ENCODE measurements at regions not wholly inside any gene's neighbourhood (a gene's known extent, or its start where the extent isn't known, plus 50 kb on each side); places are given as distances from the start of the nearest gene placed in this dataset.
"Not testable (repeated sequence)": the region's sequence is repeated elsewhere in the genome, so short reads cannot be mapped to it uniquely, and the experiment has no call there.

- no peak for DNase-seq (ENCODE audit: low read depth)
These were observed 146.4 kb upstream of the ZNF366 start for GRCh38 chr5:72653586-72653985.

- DNase-seq (ENCODE audit: low read depth) = no peak
These were observed 144.6 kb upstream of the ZNF366 start for GRCh38 chr5:72651779-72652178.

GRCh38 chr5:72651109-72651508 lies 143.9 kb upstream of the ZNF366 start:
- DNase-seq (ENCODE audit: low read depth) = no peak

DNA sequence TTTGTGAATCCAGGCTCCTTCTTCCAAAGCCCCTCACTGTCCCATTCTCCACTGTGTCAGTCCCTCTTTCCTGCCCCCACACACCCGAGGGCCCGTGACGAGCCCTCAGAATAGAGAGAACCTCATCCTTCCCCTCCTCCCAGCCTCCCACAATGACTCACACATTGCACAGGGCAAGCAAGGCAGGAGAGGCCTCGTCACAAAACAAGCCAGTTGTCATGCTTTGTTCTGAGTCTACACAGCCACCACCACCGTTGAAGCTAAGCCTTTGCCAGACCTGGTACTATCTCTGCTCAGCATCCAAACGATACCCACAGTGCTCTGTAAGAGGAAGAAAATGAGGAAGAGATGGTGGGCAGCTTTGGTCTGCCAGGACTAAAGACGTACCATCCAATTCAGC lies 142.2 kb upstream of the ZNF366 start:
- peak; percentile 88 for DNase-seq (ENCODE audit: low read depth)

- DNase-seq (ENCODE audit: low read depth) = peak; percentile 68
These were observed 141.3 kb upstream of the ZNF366 start for GRCh38 chr5:72648480-72648879.

DNA sequence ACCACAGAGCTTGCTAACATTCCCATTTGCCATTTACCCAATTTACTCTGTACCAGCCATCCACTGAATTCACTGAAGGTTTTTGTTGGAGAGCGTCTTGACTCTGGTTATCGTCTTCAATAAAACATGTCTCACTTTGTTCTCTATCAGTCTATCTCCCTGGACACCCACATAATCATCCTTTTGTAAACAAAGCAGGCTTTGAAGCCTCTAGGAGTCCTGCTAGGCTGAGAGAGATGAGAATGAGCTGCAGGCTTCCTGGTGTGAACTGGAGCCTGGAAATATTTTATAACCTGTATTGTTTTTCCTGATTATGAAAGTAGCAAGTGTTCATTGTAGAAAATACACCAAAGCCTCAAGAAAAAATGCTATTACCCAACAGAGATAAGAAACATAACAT lies 140.6 kb upstream of the ZNF366 start:
- no peak for DNase-seq (ENCODE audit: low read depth)

DNA sequence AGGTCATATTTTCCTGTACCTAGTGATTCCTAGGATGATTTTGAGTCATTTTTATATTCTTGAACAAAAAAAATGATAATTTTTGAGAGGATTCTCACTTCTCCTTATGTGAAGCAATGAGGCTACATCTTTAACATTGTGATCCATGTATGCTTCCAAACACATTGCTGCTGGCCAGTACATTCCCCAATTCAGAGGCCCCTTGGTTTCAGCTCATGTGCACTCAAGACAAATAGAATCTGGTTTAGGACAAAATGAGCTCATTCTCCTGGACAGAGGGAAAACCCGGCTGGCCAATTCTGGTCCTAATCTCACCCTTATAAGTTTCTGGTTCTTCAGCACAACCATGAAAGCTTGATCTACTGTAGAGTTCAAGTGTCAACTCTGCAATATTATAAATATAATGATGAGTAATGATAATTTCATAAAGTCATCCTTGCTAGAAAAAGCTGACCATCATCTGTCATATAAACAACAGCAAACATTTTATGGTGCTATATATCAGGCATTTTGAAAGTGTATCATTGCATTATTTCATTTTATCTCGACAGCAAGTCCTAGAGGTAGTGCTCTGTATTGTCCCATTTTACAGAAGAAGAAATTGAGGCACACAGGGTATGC lies 139.1 kb upstream of the ZNF366 start:
- DNase-seq (ENCODE audit: low read depth) = no peak

- DNase-seq (ENCODE audit: low read depth) = no peak
These were observed 138.0 kb upstream of the ZNF366 start for GRCh38 chr5:72645064-72645846.

DNA sequence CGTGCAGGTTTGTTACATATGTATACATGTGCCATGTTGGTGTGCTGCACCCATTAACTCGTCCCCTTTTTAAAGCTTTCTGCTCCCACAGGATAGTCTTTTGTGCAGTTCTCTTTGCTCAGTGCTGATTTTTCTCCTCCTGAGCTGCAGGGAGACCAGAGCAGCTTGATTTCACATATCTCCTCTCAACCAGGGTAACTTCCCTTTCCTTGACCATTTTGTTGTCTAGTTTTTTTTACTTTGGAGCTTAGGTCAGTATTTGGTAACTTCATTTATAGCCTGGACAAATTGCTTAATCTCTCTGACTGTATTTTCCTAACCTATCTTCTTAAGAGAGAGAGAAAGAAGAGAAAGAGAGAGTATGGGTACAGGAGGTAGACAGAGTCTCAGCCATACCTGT lies 137.1 kb upstream of the ZNF366 start:
- DNase-seq (ENCODE audit: low read depth) = no peak

DNA sequence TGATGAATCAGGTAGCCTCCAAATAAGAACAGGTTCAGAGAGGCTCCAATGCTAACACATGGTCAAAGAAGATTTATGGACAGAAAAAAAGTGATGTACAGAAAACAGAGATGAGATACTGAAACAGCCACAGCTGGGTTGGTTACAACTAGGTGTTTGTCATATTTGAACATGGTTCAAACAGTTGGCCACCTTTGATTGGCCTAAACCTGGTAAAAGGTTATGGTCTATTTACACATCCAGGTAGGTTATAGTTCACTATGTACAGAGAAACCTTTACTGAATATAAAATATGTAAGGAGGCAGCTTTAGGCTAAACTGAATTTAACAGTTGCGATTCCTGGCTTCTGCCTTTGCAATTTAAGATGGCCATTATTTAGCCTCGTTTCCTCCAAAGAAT lies 134.0 kb upstream of the ZNF366 start:
- DNase-seq (ENCODE audit: low read depth) = no peak

- no peak for DNase-seq (ENCODE audit: low read depth)
These were observed 129.8 kb upstream of the ZNF366 start for GRCh38 chr5:72637058-72637457.

DNA sequence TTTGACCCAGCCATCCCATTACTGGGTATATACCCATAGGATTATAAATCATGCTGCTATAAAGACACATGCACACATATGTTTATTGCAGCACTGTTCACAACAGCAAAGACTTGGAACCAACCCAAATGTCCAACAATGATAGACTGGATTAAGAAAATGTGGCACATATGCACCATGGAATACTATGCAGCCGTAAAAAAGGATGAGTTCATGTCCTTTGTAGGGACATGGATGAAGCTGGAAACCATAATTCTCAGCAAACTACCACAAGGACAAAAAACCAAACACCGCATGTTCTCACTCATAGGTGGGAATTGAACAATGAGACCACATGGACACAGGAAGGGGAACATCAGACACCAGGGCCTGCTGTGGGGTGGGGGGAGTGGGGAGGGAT lies 129.4 kb upstream of the ZNF366 start:
- DNase-seq (ENCODE audit: low read depth) = not testable (repeated sequence)

DNA sequence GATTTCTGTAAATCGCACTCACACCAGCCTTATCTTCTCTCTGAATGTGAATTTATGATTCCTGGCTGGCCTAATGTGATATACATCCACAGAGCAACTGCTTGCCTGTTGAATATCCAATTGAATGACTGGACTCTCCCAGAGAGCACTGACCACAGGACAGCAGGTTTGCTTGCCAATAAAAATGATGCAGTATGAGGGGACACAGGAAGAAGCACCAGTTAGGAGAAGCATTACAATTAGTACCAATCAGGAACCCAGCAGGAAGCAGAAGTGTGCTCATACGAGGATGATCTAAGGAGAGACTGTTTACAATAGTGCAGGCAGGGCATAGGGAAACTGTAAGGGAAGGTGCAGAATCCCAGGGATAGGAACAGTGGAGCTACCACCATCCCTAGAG lies 127.2 kb upstream of the ZNF366 start:
- no peak for DNase-seq (ENCODE audit: low read depth)

GRCh38 chr5:72633649-72634048 lies 126.4 kb upstream of the ZNF366 start:
- DNase-seq (ENCODE audit: low read depth) = no peak

GRCh38 chr5:72633041-72633445 lies 125.8 kb upstream of the ZNF366 start:
- DNase-seq (ENCODE audit: low read depth) = no peak

DNA sequence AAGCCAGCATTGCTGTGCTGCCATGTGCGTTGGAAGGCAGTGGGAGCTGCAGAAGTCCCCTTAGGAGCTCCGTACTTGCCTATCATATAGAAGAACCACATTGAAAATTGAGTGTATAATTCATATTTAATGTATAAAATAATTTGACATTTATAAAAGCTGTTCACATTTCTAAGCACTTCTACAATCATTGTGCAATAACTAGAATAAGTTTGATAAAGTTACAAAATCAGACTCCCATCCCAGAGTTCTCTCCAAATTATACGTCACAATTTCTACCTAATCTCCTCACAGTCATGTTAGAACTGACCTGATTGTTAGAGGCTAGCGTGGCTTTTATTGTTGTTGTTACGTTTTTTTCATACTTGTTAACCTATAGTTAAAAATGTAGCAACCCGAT lies 123.5 kb upstream of the ZNF366 start:
- no peak for DNase-seq (ENCODE audit: low read depth)

- DNase-seq (ENCODE audit: low read depth) = no peak
These were observed 122.9 kb upstream of the ZNF366 start for GRCh38 chr5:72630081-72630480.

DNA sequence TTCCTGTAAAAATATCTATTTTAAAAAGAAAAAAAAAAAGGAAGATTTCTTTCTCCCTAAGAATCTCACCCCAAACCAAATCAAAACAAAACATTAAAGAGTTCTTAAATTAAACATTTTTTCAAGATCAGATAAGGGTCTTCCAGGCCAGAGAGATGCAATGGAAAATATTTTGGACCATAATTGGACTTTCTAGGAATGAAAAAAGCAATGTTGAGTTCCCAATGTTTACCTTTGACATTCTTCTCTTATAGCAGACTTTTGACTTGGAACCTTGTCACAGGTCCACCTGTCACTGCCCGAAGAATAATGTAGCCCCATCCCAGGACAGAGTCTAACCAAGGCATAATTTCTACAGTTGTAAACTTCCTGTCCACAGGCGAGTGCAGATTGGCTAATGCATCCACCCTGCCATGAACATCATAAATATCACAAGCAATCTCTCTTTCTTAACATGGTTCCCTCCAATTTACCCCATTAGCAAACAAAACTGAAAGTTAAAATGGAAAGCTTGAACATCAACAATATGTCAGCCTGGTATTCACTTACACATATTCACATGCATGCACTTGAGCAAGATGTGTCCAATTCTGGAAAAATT lies 121.7 kb upstream of the ZNF366 start:
- DNase-seq (ENCODE audit: low read depth) = no peak

- no peak for DNase-seq (ENCODE audit: low read depth)
These were observed 118.1 kb upstream of the ZNF366 start for GRCh38 chr5:72625332-72625731.

GRCh38 chr5:72624641-72625236 lies 117.5 kb upstream of the ZNF366 start:
- DNase-seq (ENCODE audit: low read depth) = peak; percentile 86

DNA sequence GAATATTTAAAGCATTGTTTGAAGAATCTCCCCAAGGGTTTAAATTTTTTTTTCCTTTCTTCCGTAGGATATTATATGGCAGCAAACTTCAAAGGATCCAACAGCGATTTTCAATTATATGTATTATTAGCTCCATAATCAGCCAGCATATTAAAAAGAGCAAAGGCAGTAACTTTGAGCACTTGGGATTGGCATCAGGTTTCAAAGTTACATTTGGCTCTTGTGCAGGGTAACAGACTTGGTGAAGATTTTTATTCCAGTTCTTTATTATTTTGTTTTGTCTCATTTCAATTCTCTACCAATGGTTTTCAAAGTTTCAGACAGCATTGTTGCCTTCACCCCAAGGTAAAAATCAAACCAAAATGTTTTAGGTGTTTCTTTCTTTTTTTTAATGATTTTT lies 116.7 kb upstream of the ZNF366 start:
- peak; percentile 52 for DNase-seq (ENCODE audit: low read depth)

GRCh38 chr5:72623323-72623722 lies 116.1 kb upstream of the ZNF366 start:
- no peak for DNase-seq (ENCODE audit: low read depth)
